Activated naive CD8-positive, alpha-beta T cell treated with anti-CD3 and anti-CD28 coated beads, Interleukin-2, amount 10 ng/mL, durations not matched to agents 7 days and 5 days (primary cell): ENCODE measurements at regions not wholly inside any gene's neighbourhood (a gene's known extent, or its start where the extent isn't known, plus 50 kb on each side); places are given as distances from the start of the nearest gene placed in this dataset.

Experiments
- ATAC-seq: fragments of 150-1000 bp; cut with Tn5 transposase; one replicate; pipeline ENCODE4 v1.10.0; 2021; ENCODE audit warnings: low read depth, moderate library complexity
- POLR2A ChIA-PET: fragments of 350-600 bp; sonication (Branson Sonifier 250); formaldehyde crosslinking; loops from one replicate; lab custom pipeline; 2021; ENCODE audit warnings: antibody characterized with exemption; lab: Charles Lee
- DNase-seq: peaks from one replicate; pipeline ENCODE4 v3.0.0; 2021
- H3K27ac Mint-ChIP-seq: one replicate; pipeline ENCODE4 v1.8.0; 2022; ENCODE audit warnings: mild to moderate bottlenecking, mixed read lengths
- H3K27me3 Mint-ChIP-seq: one replicate; pipeline ENCODE4 v1.8.0; 2022; ENCODE audit warnings: mild to moderate bottlenecking, moderate library complexity, mixed read lengths
- H3K36me3 Mint-ChIP-seq: one replicate; pipeline ENCODE4 v1.8.0; 2021; ENCODE audit warnings: mild to moderate bottlenecking, mixed read lengths
- H3K4me1 Mint-ChIP-seq: one replicate; pipeline ENCODE4 v1.8.0; 2021; ENCODE audit warnings: mixed read lengths
- H3K4me3 Mint-ChIP-seq: one replicate; pipeline ENCODE4 v1.8.0; 2022; ENCODE audit warnings: mild to moderate bottlenecking, moderate library complexity, mixed read lengths
- H3K9me3 Mint-ChIP-seq: one replicate; pipeline ENCODE4 v1.8.0; 2021; ENCODE audit warnings: mixed read lengths

GRCh38 chr22:48895336-48895735 lies 932.3 kb downstream of the BRD1 start:
- Mint-ChIP-seq H3K27me3 (no peaks in the 10 kb centered on the region), H3K9me3 (no peaks in the 10 kb centered on the region), H3K36me3 (no peaks in the 10 kb centered on the region), H3K27ac (no peak overlapping the region), H3K4me1 (no peaks in the 10 kb centered on the region), H3K4me3 (no peak overlapping the region)
- no peak for DNase-seq
- ATAC-seq = no peak
- POLR2A ChIA-PET = no interaction called here

GRCh38 chr22:48894804-48895250 lies 932.8 kb downstream of the BRD1 start:
- ATAC-seq = no peak
- no peak for DNase-seq
- Mint-ChIP-seq H3K27ac (no peak overlapping the region), H3K27me3 (no peaks in the 10 kb centered on the region), H3K9me3 (no peaks in the 10 kb centered on the region), H3K4me3 (no peak overlapping the region), H3K36me3 (no peaks in the 10 kb centered on the region), H3K4me1 (no peaks in the 10 kb centered on the region)
- POLR2A ChIA-PET = no interaction called here

- no peak for DNase-seq
- no peak overlapping the region for H3K4me3 Mint-ChIP-seq
- ATAC-seq = no peak
- no peaks in the 10 kb centered on the region for H3K27me3 Mint-ChIP-seq
- no peaks in the 10 kb centered on the region for H3K4me1 Mint-ChIP-seq
- POLR2A ChIA-PET = no interaction called here
- H3K9me3 Mint-ChIP-seq = no peaks in the 10 kb centered on the region
- no peak overlapping the region for H3K27ac Mint-ChIP-seq
- H3K36me3 Mint-ChIP-seq = no peaks in the 10 kb centered on the region
These were observed 933.5 kb downstream of the BRD1 start for GRCh38 chr22:48894064-48894671.

- ATAC-seq (no peak), DNase-seq (no peak)
- H3K27ac Mint-ChIP-seq = no peak overlapping the region
- no peaks in the 10 kb centered on the region for H3K36me3 Mint-ChIP-seq
- no peaks in the 10 kb centered on the region for H3K9me3 Mint-ChIP-seq
- no peak overlapping the region for H3K4me3 Mint-ChIP-seq
- no peaks in the 10 kb centered on the region for H3K4me1 Mint-ChIP-seq
- no peaks in the 10 kb centered on the region for H3K27me3 Mint-ChIP-seq
- POLR2A ChIA-PET = no interaction called here
These were observed 934.2 kb downstream of the BRD1 start for GRCh38 chr22:48893288-48894063.

GRCh38 chr22:48892578-48893287 lies 934.9 kb downstream of the BRD1 start:
- no peak for DNase-seq
- Mint-ChIP-seq H3K4me1 (no peaks in the 10 kb centered on the region), H3K4me3 (no peak overlapping the region), H3K27me3 (no peaks in the 10 kb centered on the region), H3K9me3 (no peaks in the 10 kb centered on the region), H3K27ac (no peak overlapping the region), H3K36me3 (no peaks in the 10 kb centered on the region)
- ATAC-seq = no peak
- POLR2A ChIA-PET = no interaction called here

- POLR2A ChIA-PET = no interaction called here
- H3K27me3 Mint-ChIP-seq = no peaks in the 10 kb centered on the region
- no peaks in the 10 kb centered on the region for H3K9me3 Mint-ChIP-seq
- ATAC-seq (no peak), DNase-seq (no peak)
- no peaks in the 10 kb centered on the region for H3K4me1 Mint-ChIP-seq
- H3K36me3 Mint-ChIP-seq = no peaks in the 10 kb centered on the region
- H3K27ac Mint-ChIP-seq = no peak overlapping the region
- H3K4me3 Mint-ChIP-seq = no peak overlapping the region
These were observed 935.7 kb downstream of the BRD1 start for GRCh38 chr22:48891688-48892577.

- no peaks in the 10 kb centered on the region for H3K27me3 Mint-ChIP-seq
- POLR2A ChIA-PET = no interaction called here
- DNase-seq = no peak
- no peaks in the 10 kb centered on the region for H3K9me3 Mint-ChIP-seq
- H3K4me3 Mint-ChIP-seq = no peak overlapping the region
- no peaks in the 10 kb centered on the region for H3K36me3 Mint-ChIP-seq
- H3K4me1 Mint-ChIP-seq = no peaks in the 10 kb centered on the region
- no peak overlapping the region for H3K27ac Mint-ChIP-seq
- no peak for ATAC-seq
These were observed 936.7 kb downstream of the BRD1 start for GRCh38 chr22:48890693-48891554.

GRCh38 chr22:48889887-48890692 lies 937.6 kb downstream of the BRD1 start:
- POLR2A ChIA-PET = no interaction called here
- Mint-ChIP-seq H3K27me3 (no peaks in the 10 kb centered on the region), H3K9me3 (no peaks in the 10 kb centered on the region), H3K4me3 (no peak overlapping the region), H3K27ac (no peak overlapping the region), H3K4me1 (no peaks in the 10 kb centered on the region), H3K36me3 (no peaks in the 10 kb centered on the region)
- DNase-seq (no peak), ATAC-seq (no peak)

- Mint-ChIP-seq H3K27me3 (no peaks in the 10 kb centered on the region), H3K36me3 (no peaks in the 10 kb centered on the region), H3K4me3 (no peak overlapping the region), H3K4me1 (no peaks in the 10 kb centered on the region), H3K9me3 (no peaks in the 10 kb centered on the region), H3K27ac (no peak overlapping the region)
- ATAC-seq = no peak
- DNase-seq = no peak
- POLR2A ChIA-PET = no interaction called here
These were observed 938.4 kb downstream of the BRD1 start for GRCh38 chr22:48889209-48889830.

GRCh38 chr22:48888466-48889208 lies 939.0 kb downstream of the BRD1 start:
- ATAC-seq (no peak), DNase-seq (no peak)
- Mint-ChIP-seq H3K27me3 (no peaks in the 10 kb centered on the region), H3K4me1 (no peaks in the 10 kb centered on the region), H3K36me3 (no peaks in the 10 kb centered on the region), H3K27ac (no peak overlapping the region), H3K9me3 (no peaks in the 10 kb centered on the region), H3K4me3 (no peak overlapping the region)
- POLR2A ChIA-PET = no interaction called here
